Urothelium cell line (cell line): ENCODE measurements at regions not wholly inside any gene's neighbourhood (a gene's known extent, or its start where the extent isn't known, plus 50 kb on each side); places are given as distances from the start of the nearest gene placed in this dataset.

ENCODE experiments used
- DNase-seq: peaks from one replicate; pipeline ENCODE4 v3.0.0; 2011; ENCODE audit warnings: low spot score, mixed read lengths
- FAIRE-seq: peaks from 2 replicates; lab custom pipeline; 2011; peaks lifted over from hg19 to GRCh38; lab: Jason Lieb, UNC

DNA sequence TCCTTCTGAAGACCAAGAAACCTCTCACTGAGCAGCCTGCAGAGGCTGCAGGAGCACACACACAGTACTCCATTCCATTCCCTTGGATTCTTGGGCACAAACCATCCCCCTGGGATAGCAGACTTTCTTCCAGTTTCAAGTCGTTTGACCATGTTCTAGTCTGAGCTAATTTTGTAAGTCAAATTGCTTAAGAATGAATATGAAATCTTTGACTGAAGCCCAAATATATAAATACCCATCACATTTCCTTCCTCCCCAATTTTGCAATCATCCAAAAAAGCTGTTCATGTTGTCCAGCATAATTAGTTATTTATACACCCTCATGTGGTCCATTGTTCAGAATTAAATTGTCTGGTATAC lies 231.2 kb upstream of the TPRG1 start:
- DNase-seq: no peak
- FAIRE-seq: no peak

DNA sequence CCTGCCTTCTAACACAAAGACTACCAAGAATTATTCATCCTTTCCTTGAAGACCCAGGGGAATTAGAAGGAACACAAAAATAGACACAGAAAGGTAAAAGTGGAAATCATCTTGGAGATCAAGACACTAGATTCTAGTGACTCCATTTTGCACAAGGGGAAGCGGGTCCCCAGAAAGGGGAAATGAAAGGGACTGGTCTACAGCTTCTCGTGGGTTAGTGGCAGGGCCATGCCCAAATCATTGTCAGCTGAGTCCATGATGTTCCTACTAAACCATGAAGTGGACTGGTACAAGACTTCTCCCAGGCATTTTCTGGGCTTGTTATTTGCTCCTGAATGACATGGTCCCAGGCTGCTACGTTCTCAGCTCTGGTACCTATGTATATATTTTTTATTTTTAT lies 230.7 kb upstream of the TPRG1 start:
- FAIRE-seq: no peak

DNA sequence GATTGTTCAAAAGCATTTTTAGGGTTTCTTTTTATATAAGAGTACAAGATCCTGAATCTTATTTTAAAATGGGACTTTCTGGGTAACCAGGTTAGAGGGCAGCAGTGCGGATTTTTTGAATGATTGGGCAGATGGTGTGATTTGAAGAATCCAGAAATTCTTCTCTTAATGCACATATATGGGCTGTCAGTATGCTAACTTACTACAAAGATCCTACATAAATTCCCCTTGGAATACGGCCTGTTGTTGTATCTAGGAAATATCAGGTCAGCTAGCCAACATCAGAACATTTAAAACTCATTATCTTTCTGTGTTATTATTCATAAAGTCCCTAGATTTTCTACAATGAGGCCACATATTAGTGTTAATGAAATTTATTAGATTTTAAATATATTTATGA lies 229.6 kb upstream of the TPRG1 start:
- DNase-seq (no peak), FAIRE-seq (no peak)

More for the DNA sequence above, 230.7 kb upstream of the TPRG1 start:
- no peak for DNase-seq

DNA sequence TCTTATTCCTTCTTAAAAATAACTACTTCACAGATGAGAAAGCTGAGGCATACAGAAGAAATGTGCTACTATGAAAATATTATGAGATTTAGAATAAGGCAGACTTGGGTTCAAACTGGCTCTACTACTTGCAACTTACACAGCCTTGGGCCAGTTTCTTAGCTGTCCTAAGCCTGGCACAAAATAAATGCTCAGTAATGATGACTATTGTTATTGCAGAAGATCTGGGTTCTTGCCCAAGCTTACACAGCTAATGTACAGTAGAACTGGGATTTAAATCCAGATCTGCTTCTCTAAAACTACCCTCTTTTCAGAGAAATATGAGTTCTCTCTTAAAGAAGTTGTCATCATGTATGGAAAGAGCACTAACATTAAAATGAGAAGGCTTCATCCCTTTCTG lies 228.2 kb upstream of the TPRG1 start:
- DNase-seq (no peak), FAIRE-seq (no peak)

DNA sequence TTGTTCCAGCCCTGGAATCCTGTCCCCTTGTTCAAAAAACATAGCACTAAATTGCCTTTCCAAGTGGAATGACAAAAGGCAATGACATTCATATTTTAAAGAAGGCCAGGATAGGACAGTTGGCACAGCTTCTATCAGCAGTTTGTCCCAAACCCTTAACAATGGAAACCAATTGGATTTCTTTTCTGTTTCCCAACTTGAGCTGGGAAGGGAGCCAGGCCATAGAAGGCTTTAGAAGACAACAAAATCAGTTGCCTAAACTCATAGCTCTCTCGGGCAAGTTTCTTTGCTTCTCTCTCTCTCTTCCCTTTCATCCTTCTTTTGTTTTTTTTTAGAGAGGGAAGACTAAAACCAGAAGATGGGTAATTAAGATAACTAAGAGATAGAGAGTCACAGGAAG lies 227.7 kb upstream of the TPRG1 start:
- no peak for FAIRE-seq
- no peak for DNase-seq

DNA sequence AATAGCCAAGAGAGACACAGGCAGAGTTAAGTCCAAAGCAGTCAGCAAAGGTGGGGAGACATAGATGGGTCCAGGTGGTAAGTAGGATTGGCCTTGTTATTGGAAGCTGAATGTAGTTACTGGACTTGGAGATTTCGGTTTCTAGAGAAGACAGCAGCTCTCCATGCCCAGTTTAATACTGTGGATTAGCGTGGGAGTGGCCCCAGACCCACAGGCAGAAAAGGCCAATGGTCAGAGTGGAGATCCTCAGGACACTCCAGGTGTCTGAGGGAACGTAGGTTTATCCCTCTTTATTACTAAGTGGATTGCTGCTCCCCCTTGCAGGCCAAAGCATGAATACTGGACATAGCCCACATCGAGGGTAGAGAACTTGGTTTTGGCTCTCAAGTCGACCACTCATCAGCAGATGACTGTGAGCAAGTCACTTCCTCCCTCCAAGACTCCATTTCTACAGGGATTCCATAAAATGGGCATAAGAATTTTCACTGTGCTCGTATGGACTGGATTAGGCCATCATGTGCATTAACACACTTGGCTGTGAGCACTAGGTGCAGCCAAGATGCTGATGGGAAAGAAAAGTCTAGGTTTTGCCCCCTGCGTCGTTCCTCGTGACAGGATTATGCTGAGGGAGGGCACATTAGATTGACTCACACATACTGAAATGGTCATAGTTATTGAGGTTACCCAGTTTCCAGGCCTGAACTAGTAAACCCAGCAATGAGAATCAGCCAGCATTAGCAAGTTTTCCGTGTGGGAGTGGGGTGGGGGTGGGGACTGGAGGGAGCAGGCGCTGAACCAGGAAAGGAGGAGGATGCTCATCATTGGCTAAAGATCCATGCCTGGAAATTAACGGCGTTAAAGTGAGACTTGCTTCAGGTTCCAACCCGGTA lies 225.2 kb upstream of the TPRG1 start:
- FAIRE-seq (no peak), DNase-seq (no peak)

DNA sequence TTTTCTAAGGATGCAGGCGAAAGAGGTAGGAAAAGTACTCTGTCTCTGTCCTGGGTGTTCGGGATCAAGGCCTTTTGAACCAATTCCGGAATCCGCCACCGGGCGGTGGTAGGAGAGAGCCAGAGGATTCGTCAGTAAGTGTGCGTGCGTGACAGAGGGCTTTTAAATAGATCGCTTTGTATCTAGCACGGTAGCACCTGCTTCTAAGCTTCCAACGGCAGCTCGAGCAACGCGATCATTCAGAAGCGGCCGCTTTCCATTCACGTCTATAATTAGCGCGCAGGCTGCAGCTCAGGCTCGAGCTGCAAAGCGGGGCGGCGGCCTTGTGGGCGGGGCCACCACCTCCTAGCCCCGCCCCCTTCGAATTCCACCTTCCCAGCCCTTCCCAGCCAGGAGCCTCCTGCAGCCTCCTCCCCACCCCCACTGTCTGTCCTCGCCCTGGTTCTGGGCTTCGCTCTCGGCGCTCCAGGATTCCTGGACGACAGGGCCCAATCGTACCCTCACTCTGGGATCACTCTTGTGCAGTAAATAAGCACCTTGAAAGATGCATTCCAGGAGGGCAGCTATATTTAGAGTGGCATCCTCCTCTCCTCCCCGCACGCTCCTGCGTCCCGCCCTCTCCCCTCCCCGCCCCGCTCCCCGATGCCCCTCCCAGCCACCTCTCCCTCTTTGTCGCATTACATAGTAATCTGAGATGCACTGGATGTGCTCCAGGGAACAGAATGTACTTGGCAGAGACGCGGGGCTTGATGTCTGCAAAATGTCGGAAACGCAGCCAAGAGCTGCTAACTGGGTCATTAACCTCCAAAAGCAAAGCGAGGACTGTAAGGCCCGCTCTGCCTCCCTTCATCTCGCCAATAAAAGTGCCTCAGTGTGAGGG lies 224.1 kb upstream of the TPRG1 start:
- DNase-seq (peak; percentile 92), FAIRE-seq (peak; percentile 5)

DNA sequence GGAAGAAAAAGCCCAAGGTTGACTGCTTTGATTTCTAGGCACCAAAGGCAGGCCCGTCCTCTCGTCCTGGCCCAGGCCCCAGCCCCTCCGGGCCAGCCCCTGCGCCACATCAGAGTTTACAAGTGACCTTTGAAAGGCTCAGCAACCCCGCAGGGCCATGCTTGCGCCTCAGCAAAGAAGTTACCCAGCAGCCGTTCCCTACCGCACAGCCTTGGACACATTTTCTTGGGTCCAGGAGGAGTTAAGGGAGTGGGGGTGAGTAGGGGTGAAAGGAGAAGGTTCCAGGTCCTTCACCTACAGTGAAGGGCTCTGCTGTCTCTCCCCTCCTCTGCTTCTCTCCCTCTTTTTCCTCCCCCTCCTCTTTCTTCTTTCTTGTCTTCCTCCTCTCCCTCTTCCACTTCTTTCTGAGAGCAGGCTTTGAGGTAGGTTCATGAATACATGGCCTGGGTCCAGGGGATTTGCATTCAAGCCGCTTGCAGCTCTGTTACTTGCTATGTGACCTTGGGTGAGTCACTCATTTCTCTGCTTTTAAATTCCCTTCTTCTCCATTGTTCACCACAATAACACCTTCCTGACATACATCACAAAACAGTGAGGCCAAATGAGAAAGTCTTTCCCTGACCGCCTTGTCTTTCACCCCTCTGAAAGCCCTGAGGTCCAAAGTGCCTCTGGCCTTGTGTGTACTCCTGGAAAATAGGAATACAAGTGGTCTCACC lies 223.3 kb upstream of the TPRG1 start:
- FAIRE-seq (no peak), DNase-seq (peak; percentile 68)

DNA sequence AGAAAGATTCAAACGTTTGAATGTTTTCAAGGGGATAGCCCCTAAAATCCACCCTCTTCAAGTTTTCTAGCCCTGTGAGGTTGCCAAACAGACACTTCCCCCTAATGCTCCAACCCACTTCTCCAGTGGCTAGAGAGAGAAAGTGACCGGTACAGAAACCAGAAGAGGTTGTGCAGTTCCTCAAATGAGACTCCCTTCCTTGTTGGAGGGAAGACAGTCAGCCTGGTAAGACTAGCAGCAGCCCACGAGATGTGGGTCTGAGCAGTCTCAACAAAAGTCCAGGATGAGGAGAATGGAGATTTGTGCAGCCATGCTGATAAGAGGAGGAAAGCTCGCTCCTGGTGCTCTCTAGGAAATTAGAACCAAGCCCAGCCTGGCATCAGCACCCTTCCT lies 222.8 kb upstream of the TPRG1 start:
- DNase-seq: no peak
- FAIRE-seq: no peak

DNA sequence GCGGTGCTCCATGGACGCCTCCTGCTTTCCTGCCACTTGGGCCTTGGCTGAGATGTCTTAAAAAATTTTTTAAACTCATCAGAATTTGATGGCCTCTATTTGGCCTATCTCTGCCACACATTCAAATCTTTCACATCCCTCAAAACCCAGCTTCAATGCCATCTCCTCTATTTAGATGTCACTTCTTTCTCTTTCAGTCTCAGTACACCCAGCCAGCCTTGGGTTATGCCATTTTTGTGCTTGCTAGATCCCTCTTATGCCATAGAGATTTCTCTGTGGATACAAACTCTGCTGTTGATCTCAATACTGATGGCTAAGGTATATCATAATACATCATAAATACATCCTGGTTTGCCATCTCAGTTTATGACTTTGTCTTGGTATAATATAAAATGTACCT lies 222.3 kb upstream of the TPRG1 start:
- DNase-seq: no peak
- no peak for FAIRE-seq

DNA sequence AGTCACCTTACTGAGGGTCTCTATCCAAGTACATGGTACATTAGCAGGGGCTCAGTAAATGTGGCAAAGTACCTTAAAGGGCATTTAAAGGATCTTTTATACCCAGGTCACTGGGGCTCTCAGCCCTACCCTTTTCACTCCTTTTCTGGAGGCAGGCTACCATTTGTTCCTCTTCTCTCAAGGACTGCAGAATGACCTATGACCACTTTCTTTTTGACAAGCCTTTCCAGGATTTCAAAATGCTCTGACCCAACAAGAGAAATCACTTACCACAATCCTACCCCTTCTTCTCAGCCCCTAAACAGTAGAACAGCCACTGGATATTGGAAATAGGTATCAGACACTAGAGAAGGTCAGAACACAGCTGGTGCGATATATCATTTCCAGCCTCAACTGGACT lies 221.8 kb upstream of the TPRG1 start:
- DNase-seq (no peak), FAIRE-seq (no peak)

DNA sequence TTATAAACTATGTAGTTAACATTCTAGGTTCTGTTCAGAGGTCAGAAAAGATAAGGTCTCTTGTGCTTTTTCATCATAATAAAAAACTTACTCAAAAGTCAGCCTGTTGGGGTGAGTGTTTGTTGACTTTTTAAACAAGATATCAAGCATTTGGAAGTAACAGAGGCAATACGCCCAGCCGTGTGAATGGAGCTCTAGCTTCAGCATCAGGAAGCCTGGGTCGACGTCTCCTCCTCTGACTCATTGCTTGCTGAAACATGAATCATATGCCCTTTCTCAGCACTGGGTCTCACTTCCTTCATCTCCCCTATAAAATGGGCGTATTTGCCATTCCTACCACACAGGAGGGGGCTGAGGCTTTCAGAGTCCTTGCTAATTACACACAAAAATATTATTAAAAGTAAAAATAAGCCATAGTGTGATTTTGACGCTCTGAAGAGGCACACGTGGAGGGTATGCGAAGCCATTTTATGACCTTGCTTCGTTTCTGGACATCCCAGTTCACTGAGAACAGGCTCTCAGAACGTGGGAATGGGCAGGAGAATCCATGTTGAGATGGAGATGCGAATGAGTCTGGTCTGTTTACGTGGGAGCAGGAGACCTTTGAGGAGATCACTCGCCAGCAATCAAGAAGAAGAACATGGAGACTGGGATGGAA lies 220.8 kb upstream of the TPRG1 start:
- no peak for FAIRE-seq
- DNase-seq: peak; percentile 81

DNA sequence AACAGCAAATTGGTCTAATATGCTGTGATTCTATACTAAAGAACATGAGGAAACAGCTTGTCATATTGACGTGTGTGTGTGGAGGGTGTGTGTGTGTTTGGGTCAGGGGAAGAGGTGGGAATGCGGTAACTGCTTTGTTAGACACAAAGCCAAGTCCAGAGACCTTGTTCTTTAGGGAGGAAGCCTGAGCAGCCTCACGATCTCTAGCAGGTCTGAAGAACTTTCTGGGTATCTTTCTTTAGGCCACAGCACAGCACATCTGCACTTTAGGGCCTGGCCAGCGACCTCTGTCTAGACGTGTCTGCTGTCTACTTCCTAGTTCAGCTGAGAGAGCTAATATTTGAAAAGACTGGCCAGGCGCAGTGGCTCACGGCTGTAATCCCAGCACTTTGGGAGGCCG lies 220.0 kb upstream of the TPRG1 start:
- no peak for FAIRE-seq
- DNase-seq: no peak

DNA sequence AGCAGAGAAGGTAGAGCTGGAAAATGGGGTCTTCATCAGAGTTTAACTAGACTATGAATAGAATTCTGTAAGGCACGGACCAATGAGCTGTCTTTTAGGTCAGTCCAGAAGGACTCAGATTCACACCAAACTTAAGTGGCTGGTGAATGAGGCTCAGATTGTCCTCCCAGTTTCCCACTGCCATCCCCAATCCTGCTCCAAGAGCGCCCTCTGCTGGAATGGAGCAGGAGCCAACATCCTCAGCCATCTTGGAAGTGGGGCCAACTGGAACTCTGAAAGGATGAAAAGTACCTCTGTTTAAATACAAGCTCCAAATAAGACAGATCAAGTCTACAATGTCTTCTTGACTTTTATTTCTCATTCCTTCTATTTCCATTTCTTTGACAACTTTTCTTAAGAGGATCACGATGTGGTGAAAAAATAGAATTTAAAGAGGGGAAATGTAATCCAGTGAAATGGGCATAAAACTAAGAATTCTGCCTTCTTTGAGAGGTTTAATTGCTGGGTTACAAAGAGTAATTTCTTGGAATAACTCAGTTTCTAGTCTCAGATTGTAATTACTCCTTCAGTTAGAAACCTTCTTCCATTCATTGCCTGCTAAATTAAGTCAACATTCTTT lies 217.1 kb upstream of the TPRG1 start:
- no peak for FAIRE-seq
- DNase-seq: peak; percentile 77

DNA sequence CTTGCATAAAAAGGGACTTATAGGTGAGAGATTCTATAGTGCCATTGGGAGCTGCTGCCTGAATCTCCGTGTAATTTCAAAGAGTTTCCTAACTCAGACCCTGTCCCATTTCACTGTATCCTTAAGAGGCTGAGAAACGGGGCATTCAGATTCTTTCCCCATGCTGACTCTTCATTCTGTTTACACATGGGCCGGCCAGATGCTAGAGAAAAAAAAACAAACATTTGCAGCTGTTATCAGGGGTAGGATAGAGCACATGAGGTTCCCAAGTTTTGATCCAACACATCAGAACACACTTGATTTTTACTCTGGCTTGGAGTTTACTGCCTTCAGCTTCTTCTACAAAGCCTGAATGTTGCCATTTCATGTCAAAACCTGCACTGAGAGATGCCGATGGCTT lies 215.9 kb upstream of the TPRG1 start:
- no peak for DNase-seq
- no peak for FAIRE-seq

DNA sequence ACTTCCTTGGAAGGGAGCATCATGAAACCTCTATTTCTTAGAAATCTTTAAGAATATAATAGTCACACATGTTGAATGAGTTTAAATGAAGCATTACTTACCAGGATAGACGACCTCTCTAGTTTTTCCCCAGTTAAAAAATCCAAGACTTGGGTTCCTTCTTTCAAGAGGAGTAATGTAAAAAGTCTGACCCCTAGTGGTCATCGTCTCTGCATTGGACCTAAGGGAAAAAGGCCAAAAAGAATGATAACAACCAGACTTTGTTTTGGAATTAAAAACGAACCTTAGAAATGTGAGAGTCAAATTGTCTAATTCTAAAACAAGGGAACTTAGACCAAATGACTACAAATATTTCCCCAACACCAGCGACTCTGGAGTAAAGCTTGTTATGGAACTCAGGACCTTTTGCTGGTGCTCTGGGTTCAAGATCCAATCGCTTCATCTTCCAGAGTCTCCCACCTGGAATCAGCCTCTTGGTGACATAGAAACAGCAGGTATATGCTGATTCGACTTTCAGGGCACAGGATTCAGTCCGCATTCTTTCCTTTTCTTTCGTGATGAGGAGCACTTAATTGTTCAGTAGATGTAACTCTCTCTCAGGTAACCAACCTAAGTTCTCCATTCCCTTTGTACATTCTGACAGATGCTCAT lies 214.8 kb upstream of the TPRG1 start:
- FAIRE-seq (no peak), DNase-seq (peak; percentile 35)

DNA sequence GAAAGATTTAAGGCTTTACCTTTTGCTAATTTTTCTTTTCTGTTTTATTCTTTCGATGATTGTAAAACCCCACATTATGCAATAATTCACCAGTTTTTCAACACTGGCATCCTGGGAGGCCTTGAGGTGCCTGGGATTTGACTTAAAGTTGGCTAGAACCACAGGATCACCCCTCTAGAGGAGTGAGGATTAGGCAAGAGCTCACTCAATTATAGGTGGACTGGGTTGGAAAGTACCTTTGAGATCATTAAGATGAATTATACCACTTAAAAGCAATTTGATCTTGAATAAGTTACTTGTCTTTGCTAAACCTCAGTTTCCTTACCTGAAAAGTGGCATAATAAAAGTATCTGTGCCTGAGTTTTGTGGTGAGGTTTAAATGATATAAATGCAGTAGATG lies 212.8 kb upstream of the TPRG1 start:
- DNase-seq: no peak
- no peak for FAIRE-seq

DNA sequence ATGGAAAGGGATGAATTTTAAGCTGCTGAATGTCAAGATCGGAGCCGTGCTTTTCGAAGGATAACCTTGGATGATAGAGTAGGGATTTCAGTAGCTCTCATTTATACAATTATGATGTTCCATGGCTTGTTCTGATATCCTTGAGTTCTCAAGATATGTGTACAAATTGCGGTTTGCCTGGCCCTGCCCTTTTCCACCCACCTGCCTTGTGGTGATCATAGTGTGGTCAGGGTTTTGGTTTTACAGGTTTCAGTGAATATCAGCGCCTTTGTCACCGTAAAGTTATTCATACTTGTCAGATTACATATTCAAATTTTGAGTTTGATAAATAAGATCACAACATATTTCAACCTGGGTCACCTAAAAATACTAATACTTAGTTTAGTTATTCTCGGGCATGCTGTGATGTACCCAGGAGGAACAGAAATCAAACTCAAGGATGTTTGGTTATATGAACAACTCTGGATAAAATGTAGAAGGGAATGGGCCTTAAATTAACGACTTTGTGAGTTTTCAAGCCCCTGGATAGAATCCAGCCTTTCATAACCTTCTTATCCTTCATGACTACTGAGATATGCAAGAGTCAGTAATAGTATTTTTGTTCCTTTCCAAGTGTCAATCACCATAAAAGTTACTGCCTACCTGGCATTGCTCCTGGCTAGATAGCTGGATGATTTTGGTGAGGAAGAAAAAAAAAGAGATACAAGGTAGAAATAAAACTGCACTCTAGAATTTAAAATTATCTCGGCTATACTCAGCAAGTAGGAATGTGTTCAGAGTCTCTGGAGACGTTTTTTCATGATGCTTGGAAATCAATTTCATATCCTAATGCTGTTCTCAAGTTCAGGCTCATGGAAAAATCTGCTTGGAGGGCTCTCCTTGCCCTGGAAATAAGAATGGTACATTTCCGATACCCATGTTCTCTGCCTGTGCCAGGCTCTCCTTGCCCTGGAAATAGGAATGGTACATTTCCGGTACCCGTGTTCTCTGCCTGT lies 209.2 kb upstream of the TPRG1 start:
- FAIRE-seq: no peak
- no peak for DNase-seq

DNA sequence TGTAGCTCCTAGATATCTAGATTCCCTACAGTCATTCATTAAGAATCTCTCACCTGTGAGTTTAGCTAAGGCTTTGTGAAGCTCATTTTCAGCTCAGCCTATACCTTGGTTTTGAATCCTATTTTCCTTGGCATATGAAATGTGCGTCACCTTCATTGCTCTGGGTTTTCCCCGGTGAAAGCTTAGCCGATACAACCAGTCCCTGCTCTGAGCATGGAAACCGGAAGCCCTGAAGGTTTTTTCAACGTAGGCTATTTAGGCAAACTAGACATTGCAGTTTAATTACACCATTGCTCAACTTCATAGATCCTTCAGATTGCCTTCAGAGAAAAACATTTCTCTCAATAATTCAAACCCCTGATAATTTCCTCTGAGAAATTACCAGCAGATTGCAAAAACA lies 206.8 kb upstream of the TPRG1 start:
- no peak for FAIRE-seq
- no peak for DNase-seq
